Trophoblast cell (in vitro differentiated cells and primary cell): ENCODE measurements at regions not wholly inside any gene's neighbourhood (a gene's known extent, or its start where the extent isn't known, plus 50 kb on each side); places are given as distances from the start of the nearest gene placed in this dataset.

Experiments used
- DNase-seq, 2 donors: peaks; one replicate each; pipeline ENCODE4 v3.0.0-alpha.2; 2016
- H2AFZ ChIP-seq: 2 replicates; pipeline ENCODE4 v1.6.1; 2013; ENCODE audit warnings: low read length, moderate library complexity, mild to moderate bottlenecking; ENCODE audit not compliant: insufficient read depth, poor library complexity
- H2AK5ac ChIP-seq: 2 replicates; pipeline ENCODE4 v1.6.1; 2013; ENCODE audit warnings: mild to moderate bottlenecking, low read length
- H2BK120ac ChIP-seq: 2 replicates; pipeline ENCODE4 v1.6.1; 2013; ENCODE audit warnings: low read length, mild to moderate bottlenecking, moderate library complexity; ENCODE audit not compliant: insufficient read depth, poor library complexity
- H2BK12ac ChIP-seq: 2 replicates; pipeline ENCODE4 v1.6.1; 2013; ENCODE audit warnings: mild to moderate bottlenecking, low read length, moderate library complexity
- H2BK5ac ChIP-seq: 2 replicates; pipeline ENCODE4 v1.6.1; 2013; ENCODE audit warnings: low read length, low read depth, moderate library complexity, mild to moderate bottlenecking; ENCODE audit not compliant: poor library complexity
- H3K14ac ChIP-seq: 2 replicates; pipeline ENCODE4 v1.6.1; 2013; ENCODE audit warnings: mild to moderate bottlenecking, low read length
- H3K18ac ChIP-seq: 2 replicates; pipeline ENCODE4 v1.6.1; 2013; ENCODE audit warnings: mild to moderate bottlenecking, low read length
- H3K23ac ChIP-seq: 2 replicates; pipeline ENCODE4 v1.6.1; 2013; ENCODE audit warnings: low read length
- H3K27ac ChIP-seq: 2 replicates; pipeline ENCODE4 v1.5.1; 2013; ENCODE audit warnings: low read depth, mild to moderate bottlenecking, inconsistent platforms, low read length, moderate library complexity
- H3K27me3 ChIP-seq: 2 replicates; pipeline ENCODE4 v1.6.1; 2013; ENCODE audit warnings: inconsistent platforms, mild to moderate bottlenecking, low read length, moderate library complexity; ENCODE audit not compliant: insufficient read depth
- H3K36me3 ChIP-seq, 2 experiments: 1 replicate in 1 of 2; 2 replicates in 1 of 2; pipeline ENCODE4 v1.6.1; 2013; ENCODE audit warnings: low read length in 2 of 2, mild to moderate bottlenecking in 2 of 2, moderate library complexity in 1 of 2; ENCODE audit not compliant: insufficient read depth in 2 of 2, control insufficient read depth in 1 of 2
- H3K4ac ChIP-seq: 2 replicates; pipeline ENCODE4 v1.6.1; 2013; ENCODE audit warnings: low read depth, mild to moderate bottlenecking, low read length, moderate library complexity
- H3K4me1 ChIP-seq, 2 experiments: 1 replicate in 1 of 2; 2 replicates in 1 of 2; pipeline ENCODE4 v1.6.1; 2013; ENCODE audit warnings: low read length in 2 of 2, mild to moderate bottlenecking in 2 of 2, moderate library complexity in 1 of 2; ENCODE audit not compliant: insufficient read depth in 2 of 2, control insufficient read depth in 1 of 2
- H3K4me2 ChIP-seq: 2 replicates; pipeline ENCODE4 v1.6.1; 2013; ENCODE audit warnings: inconsistent platforms, mild to moderate bottlenecking, low read length, moderate library complexity
- H3K4me3 ChIP-seq: 2 replicates; pipeline ENCODE4 v1.5.1; 2013; ENCODE audit warnings: mild to moderate bottlenecking, low read depth, low read length, inconsistent platforms
- H3K79me1 ChIP-seq: one replicate; pipeline ENCODE4 v1.6.1; 2013; ENCODE audit warnings: low read length
- H3K79me2 ChIP-seq: 2 replicates; pipeline ENCODE4 v1.6.1; 2013; ENCODE audit warnings: low read length, mild to moderate bottlenecking; ENCODE audit not compliant: control insufficient read depth, insufficient read depth, poor library complexity
- H3K9ac ChIP-seq: 2 replicates; pipeline ENCODE4 v1.6.1; 2013; ENCODE audit warnings: mild to moderate bottlenecking, low read length
- H3K9me3 ChIP-seq: 2 replicates; pipeline ENCODE4 v1.6.1; 2013; ENCODE audit warnings: low read depth, mild to moderate bottlenecking, control low read depth, inconsistent platforms, low read length; ENCODE audit not compliant: insufficient read depth
- H4K12ac ChIP-seq: 2 replicates; pipeline ENCODE4 v1.6.1; 2013; ENCODE audit warnings: low read depth, mild to moderate bottlenecking, low read length, moderate library complexity
- H4K8ac ChIP-seq: 2 replicates; pipeline ENCODE4 v1.6.1; 2013; ENCODE audit warnings: low read depth, mild to moderate bottlenecking, low read length, moderate library complexity
- H4K91ac ChIP-seq: one replicate; pipeline ENCODE4 v1.6.1; 2013; ENCODE audit warnings: low read depth, mild to moderate bottlenecking, low read length, moderate library complexity
- WGBS: extraction: QIAGEN DNeasy Blood & Tissue Kit; methylation state at CpG from one replicate; pipeline ENCODE4 v1.1.7; 2013; ENCODE audit warnings: missing lambda C conversion rate; ENCODE audit not compliant: insufficient read length, insufficient coverage; ENCODE audit errors: extremely low coverage; 5-methylcytosine and 5-hydroxymethylcytosine counted together

DNA sequence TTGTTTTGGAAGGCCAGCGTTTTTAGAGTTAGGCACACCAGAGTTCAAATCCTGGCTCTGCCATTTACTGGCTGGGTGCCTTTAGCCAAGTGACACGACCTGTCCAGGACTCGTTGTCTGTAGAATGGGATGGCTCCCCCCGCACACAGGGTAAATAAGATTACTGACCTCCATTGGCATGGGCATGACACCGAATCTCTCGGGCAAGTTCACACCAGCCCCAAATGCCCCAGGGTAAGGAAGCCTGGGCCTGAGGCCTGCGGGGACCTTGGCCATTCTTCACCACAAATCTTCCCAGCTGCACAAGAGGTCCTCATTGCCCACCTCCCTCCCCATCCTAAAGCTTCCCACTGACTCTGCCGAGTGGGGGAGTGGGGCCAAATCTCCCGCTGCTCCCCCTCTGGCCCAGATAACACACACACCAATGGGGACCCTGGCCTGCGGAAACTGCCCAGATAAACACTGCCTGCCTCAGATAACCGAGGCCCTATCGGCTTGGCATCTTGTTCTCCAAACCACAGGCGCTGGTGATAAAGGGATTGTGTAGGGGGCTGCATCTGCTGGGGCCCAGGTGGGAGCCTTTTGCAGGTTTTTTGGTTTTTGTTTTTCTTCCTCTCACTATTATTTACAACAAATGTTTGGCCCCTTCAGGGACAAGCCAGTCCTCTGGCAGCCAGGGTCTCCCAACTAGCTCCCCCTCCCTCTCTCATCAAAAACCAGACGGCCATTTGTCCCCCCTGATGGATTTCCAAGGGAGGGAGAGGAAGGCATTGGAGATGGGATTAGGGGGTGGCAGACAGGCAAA, 75.0 kb upstream of the LHX1 start:
- H4K91ac ChIP-seq, result no peak overlapping the region
- H2BK12ac ChIP-seq, result no peak overlapping the region
- H3K4me1 ChIP-seq, result peaks cover 0 to 5% of the 10 kb centered on the region in 2 experiments
- H3K79me1 ChIP-seq, result no peaks in the 10 kb centered on the region
- no peak overlapping the region for H3K23ac ChIP-seq
- no peak overlapping the region for H2BK5ac ChIP-seq
- H3K36me3 ChIP-seq, result no peaks in the 10 kb centered on the region
- no peak for DNase-seq
- no peak overlapping the region for H4K12ac ChIP-seq
- H4K8ac ChIP-seq, result no peak overlapping the region
- H3K27ac ChIP-seq, result no peak overlapping the region
- H3K27me3 ChIP-seq, result no peaks in the 10 kb centered on the region
- H3K9ac ChIP-seq, result no peak overlapping the region
- no peak overlapping the region for H3K4ac ChIP-seq
- no peak overlapping the region for H2BK120ac ChIP-seq
- peaks cover 2% of the 10 kb centered on the region for H3K9me3 ChIP-seq
- H3K4me3 ChIP-seq, result no peak overlapping the region
- no peak overlapping the region for H2AFZ ChIP-seq
- WGBS, result no CpG with 5 or more reads among the region's 14 CpGs
- no peak overlapping the region for H3K18ac ChIP-seq
- no peak overlapping the region for H3K14ac ChIP-seq
- no peaks in the 10 kb centered on the region for H3K79me2 ChIP-seq
- no peak overlapping the region for H3K4me2 ChIP-seq
- H2AK5ac ChIP-seq, result no peak overlapping the region

DNA sequence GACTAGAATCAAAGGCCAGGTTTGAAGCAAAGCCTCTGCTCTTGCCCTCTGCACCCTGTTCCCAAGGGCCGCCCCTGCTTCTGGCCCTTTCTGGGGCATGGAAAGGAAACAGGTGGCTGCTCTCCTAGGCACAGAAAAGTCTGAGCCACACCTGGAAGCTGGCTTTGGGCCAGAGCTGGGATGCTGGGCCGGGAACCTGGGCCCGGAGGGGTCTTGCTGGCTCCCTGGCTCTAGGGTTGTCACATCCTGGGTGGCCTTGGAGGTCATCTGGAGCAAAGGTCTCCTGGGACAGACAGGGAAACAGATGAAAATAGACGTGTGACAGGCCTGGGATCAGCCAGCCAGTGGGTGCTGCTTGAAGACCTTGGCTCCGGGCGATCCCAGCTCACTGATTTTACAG, 74.1 kb upstream of the LHX1 start:
- H3K9me3 ChIP-seq, result peaks cover 2% of the 10 kb centered on the region
- no peak overlapping the region for H2AFZ ChIP-seq
- no peak overlapping the region for H3K4ac ChIP-seq
- H4K91ac ChIP-seq, result no peak overlapping the region
- H3K79me2 ChIP-seq, result no peaks in the 10 kb centered on the region
- no peak overlapping the region for H2BK120ac ChIP-seq
- H3K79me1 ChIP-seq, result no peaks in the 10 kb centered on the region
- H3K23ac ChIP-seq, result no peak overlapping the region
- no peak overlapping the region for H2BK12ac ChIP-seq
- H3K27ac ChIP-seq, result no peak overlapping the region
- no peak overlapping the region for H2BK5ac ChIP-seq
- no peak overlapping the region for H3K4me3 ChIP-seq
- no peak overlapping the region for H3K18ac ChIP-seq
- no peak overlapping the region for H3K14ac ChIP-seq
- DNase-seq, result no peak
- H4K12ac ChIP-seq, result no peak overlapping the region
- no peaks in the 10 kb centered on the region for H3K36me3 ChIP-seq
- H2AK5ac ChIP-seq, result no peak overlapping the region
- H3K4me2 ChIP-seq, result no peak overlapping the region
- no peak overlapping the region for H3K9ac ChIP-seq
- peaks cover 0 to 5% of the 10 kb centered on the region in 2 experiments for H3K4me1 ChIP-seq
- H4K8ac ChIP-seq, result no peak overlapping the region
- WGBS, result no CpG with 5 or more reads among the region's 6 CpGs
- H3K27me3 ChIP-seq, result no peaks in the 10 kb centered on the region

DNA sequence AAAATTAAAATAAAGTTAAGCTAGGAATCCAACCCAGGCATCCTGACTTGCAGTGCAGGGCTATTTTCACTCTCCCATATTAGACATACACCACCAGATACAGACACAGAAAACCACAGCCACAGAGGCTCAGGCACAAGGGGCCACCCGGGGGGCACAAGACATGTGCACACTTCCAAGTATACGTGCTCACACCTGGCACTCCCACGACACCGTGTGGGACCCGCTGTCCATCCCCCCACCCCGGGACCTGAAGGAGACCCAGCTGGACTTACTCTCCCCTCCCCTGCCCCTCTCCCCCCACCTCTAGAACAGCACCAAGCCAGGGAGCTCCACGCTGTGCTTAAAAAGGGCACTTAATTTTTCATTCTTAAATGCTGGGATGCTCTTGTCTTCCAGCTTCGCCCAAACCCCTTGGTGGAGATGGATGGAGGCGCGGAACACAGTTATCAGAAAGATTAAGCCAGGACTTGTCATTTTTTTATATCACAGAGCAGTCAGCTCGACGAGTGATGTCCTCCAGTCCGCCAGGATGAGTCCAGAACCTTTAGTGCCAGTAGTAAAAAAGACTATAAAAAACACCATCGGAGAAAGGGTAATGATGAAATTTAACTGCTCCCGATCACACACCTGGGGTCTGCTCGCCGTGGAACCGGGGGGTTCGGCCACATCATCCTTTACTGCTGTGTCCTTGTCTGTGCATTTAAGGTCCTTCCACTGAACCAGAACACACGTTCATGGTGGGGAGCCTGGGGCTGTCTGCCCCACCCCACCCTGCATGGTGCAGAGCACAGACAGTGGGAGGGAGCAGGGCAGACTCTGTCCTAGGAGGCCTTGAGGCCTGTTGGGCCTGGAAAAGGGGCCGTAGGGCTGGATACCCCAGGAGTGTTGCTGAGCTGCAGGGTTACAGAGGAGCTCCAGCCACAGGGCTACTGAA, 73.3 kb upstream of the LHX1 start:
- WGBS, result no CpG with 5 or more reads among the region's 21 CpGs
- Histone ChIP-seq H3K14ac (no peak overlapping the region), H3K4me1 (no peaks in the 10 kb centered on the region)

DNA sequence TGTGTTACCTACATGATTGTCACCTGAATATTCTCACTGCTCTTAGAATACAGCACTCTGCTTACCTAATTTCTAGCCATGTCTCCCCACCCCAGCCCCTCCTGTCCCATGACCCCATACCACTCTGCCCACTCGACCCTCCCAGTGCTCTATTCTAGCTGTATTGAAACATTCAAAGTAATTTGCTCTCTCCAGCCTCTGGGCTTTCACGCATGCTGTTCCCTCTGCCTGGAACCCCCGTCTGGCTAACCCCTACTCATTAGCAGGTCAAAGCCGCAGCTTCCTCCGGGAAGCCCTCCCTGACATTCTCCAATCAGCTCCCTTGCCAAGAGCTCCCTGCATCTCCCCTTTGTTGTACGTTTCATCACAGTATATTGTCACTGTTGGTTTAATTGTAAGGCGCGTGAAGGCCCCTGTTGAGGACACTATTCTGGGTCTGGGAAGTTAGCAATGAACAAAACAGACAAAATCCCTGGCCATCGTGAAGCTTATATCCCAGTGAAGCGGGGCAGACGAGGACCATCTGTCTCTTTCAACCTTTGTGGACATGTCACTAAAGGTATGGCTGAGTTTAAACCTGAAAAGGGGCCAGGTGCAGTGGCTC, 72.3 kb upstream of the LHX1 start:
- no peak overlapping the region for H3K23ac ChIP-seq
- H2BK120ac ChIP-seq, result no peak overlapping the region
- H3K18ac ChIP-seq, result no peak overlapping the region
- H3K36me3 ChIP-seq, result no peaks in the 10 kb centered on the region
- H3K4me1 ChIP-seq, result no peaks in the 10 kb centered on the region
- no peak overlapping the region for H3K4me3 ChIP-seq
- no peak overlapping the region for H2AK5ac ChIP-seq
- no peaks in the 10 kb centered on the region for H3K79me2 ChIP-seq
- H3K9ac ChIP-seq, result no peak overlapping the region
- H3K14ac ChIP-seq, result no peak overlapping the region
- WGBS, result no CpG with 5 or more reads among the region's 11 CpGs
- no peak overlapping the region for H4K8ac ChIP-seq
- no peak overlapping the region for H4K12ac ChIP-seq
- no peak overlapping the region for H4K91ac ChIP-seq
- DNase-seq, result no peak
- no peak overlapping the region for H2BK12ac ChIP-seq
- no peaks in the 10 kb centered on the region for H3K79me1 ChIP-seq
- no peak overlapping the region for H2BK5ac ChIP-seq
- no peak overlapping the region for H3K4ac ChIP-seq
- H3K27ac ChIP-seq, result no peak overlapping the region
- no peak overlapping the region for H3K4me2 ChIP-seq
- H3K9me3 ChIP-seq, result peaks cover 2% of the 10 kb centered on the region
- no peak overlapping the region for H2AFZ ChIP-seq
- no peaks in the 10 kb centered on the region for H3K27me3 ChIP-seq

More for the DNA sequence above, 73.3 kb upstream of the LHX1 start:
- H4K12ac ChIP-seq, result no peak overlapping the region
- H3K27me3 ChIP-seq, result no peaks in the 10 kb centered on the region
- no peak overlapping the region for H2BK120ac ChIP-seq
- peaks cover 2% of the 10 kb centered on the region for H3K9me3 ChIP-seq
- H4K91ac ChIP-seq, result no peak overlapping the region
- H3K27ac ChIP-seq, result no peak overlapping the region
- H3K4me3 ChIP-seq, result no peak overlapping the region
- H3K79me2 ChIP-seq, result no peaks in the 10 kb centered on the region
- H3K18ac ChIP-seq, result no peak overlapping the region
- no peak for DNase-seq
- H3K4me2 ChIP-seq, result no peak overlapping the region
- H3K79me1 ChIP-seq, result no peaks in the 10 kb centered on the region
- no peak overlapping the region for H3K23ac ChIP-seq
- H3K4ac ChIP-seq, result no peak overlapping the region
- H2AK5ac ChIP-seq, result no peak overlapping the region
- no peak overlapping the region for H4K8ac ChIP-seq
- no peak overlapping the region for H2BK5ac ChIP-seq
- no peak overlapping the region for H2AFZ ChIP-seq
- no peaks in the 10 kb centered on the region for H3K36me3 ChIP-seq
- H3K9ac ChIP-seq, result no peak overlapping the region
- H2BK12ac ChIP-seq, result no peak overlapping the region
